H1 (cell line): ENCODE measurements at regions not wholly inside any gene's neighbourhood (a gene's known extent, or its start where the extent isn't known, plus 50 kb on each side); places are given as distances from the start of the nearest gene placed in this dataset.

ENCODE experiments used
- ATF2 ChIP-seq: IDR thresholded peaks from 2 replicates; pipeline ENCODE4 v1.6.1; 2012; ENCODE audit warnings: low read length, inconsistent platforms
- CTCF ChIP-seq, 3 experiments: IDR thresholded peaks; 1 replicate in 2 of 3; 2 replicates in 1 of 3; pipeline versions ENCODE4 v1.5.1 to v1.6.1; 2011; ENCODE audit warnings: low read length in 3 of 3, mild to moderate bottlenecking in 3 of 3, inconsistent platforms in 2 of 3, low read depth in 1 of 3, moderate library complexity in 1 of 3; ENCODE audit not compliant: insufficient read depth in 1 of 3; ENCODE audit errors: control extremely low read depth in 1 of 3
- EP300 ChIP-seq, 2 experiments: IDR thresholded peaks; 1 replicate in 1 of 2; 2 replicates in 1 of 2; pipeline ENCODE4 v1.6.1; 2011 to 2012; ENCODE audit warnings: low read depth in 2 of 2, low read length in 2 of 2, mild to moderate bottlenecking in 2 of 2, borderline replicate concordance in 1 of 2, inconsistent platforms in 1 of 2, moderate library complexity in 1 of 2
- FOSL1 ChIP-seq: IDR thresholded peaks from 2 replicates; pipeline ENCODE4 v1.6.1; 2011; ENCODE audit warnings: mild to moderate bottlenecking, low read depth, low read length, moderate library complexity; ENCODE audit not compliant: insufficient read depth
- GABPA ChIP-seq: IDR thresholded peaks from 2 replicates; pipeline ENCODE4 v1.6.1; 2011; ENCODE audit warnings: mild to moderate bottlenecking, low read length, moderate library complexity, borderline replicate concordance; ENCODE audit not compliant: insufficient read depth
- GTF2F1 ChIP-seq: IDR thresholded peaks from 2 replicates; pipeline ENCODE4 v1.6.1; 2012; ENCODE audit warnings: low read depth, low read length, improper control_type of control experiment, borderline replicate concordance
- HDAC2 ChIP-seq, 2 experiments: fragments of 300-600 bp in 1 of 2; sonication (generic) in 1 of 2; IDR thresholded peaks; 2 replicates each; pipeline ENCODE4 v1.6.1; 2011 to 2012; ENCODE audit warnings: low read depth in 2 of 2, low read length in 2 of 2, mild to moderate bottlenecking in 2 of 2, moderate library complexity in 2 of 2, borderline replicate concordance in 1 of 2, inconsistent platforms in 1 of 2
- JUND ChIP-seq: IDR thresholded peaks from 2 replicates; pipeline ENCODE4 v1.6.1; 2011; ENCODE audit warnings: mild to moderate bottlenecking, improper control_type of control experiment, low read length
- KDM1A ChIP-seq: fragments of 200-600, 300-600 bp; sonication (generic); IDR thresholded peaks from 2 replicates; pipeline ENCODE4 v1.7.1; 2016; ENCODE audit warnings: mild to moderate bottlenecking, low read length, borderline replicate concordance
- MAFK ChIP-seq: IDR thresholded peaks from 2 replicates; pipeline ENCODE4 v1.6.1; 2012; ENCODE audit warnings: low read depth, mild to moderate bottlenecking, improper control_type of control experiment, low read length
- POLR2A ChIP-seq, 2 experiments: IDR thresholded peaks; 1 replicate in 1 of 2; 2 replicates in 1 of 2; pipeline ENCODE4 v1.6.1; 2011; ENCODE audit warnings: low read depth in 2 of 2, low read length in 2 of 2, mild to moderate bottlenecking in 2 of 2; ENCODE audit errors: control extremely low read depth in 1 of 2
- POLR2AphosphoS5 ChIP-seq: IDR thresholded peaks from 2 replicates; pipeline ENCODE4 v1.6.1; 2011; ENCODE audit warnings: low read depth, low read length

- TF ChIP-seq EP300 (IDR thresholded peaks at IDR 0.05; ENCODE audit: borderline replicate concordance in 1 of 2, low read depth in 2 of 2, low read length in 2 of 2) (no peak), KDM1A (no peak), GABPA (no peak), CTCF (IDR thresholded peaks at IDR 0.05; ENCODE audit: control extremely low read depth in 1 of 3, insufficient read depth in 1 of 3, low read depth in 1 of 3, low read length in 3 of 3) (no peak), GTF2F1 (no peak), MAFK (no peak), POLR2AphosphoS5 (no peak), FOSL1 (no peak), POLR2A (IDR thresholded peaks at IDR 0.05; ENCODE audit: control extremely low read depth in 1 of 2, low read depth in 2 of 2, low read length in 2 of 2) (no peak), JUND (no peak), ATF2 (no peak), HDAC2 (IDR thresholded peaks at IDR 0.05; ENCODE audit: borderline replicate concordance in 1 of 2, low read depth in 2 of 2, low read length in 2 of 2) (no peak)
These were observed 1736.4 kb downstream of the TP53TG3F start for GRCh38 chr16:35195864-35196216.
